GM19452 (cell line): ENCODE measurements at regions not wholly inside any gene's neighbourhood (a gene's known extent, or its start where the extent isn't known, plus 50 kb on each side); places are given as distances from the start of the nearest gene placed in this dataset.

Source experiments
- ATAC-seq: cut with Tn5 transposase; IDR thresholded peaks from one replicate; pipeline ENCODE4 v1.9.1; 2021; ENCODE audit not compliant: unreplicated experiment

GRCh38 chrX:26411045-26411444 lies 195.1 kb downstream of the MAGEB5 start:
- ATAC-seq, result no peak

- ATAC-seq, result no peak
Observed at GRCh38 chrX:26409636-26410035, 193.7 kb downstream of the MAGEB5 start.

GRCh38 chrX:26387906-26388305 lies 171.9 kb downstream of the MAGEB5 start:
- no peak for ATAC-seq

GRCh38 chrX:26376037-26376708 lies 160.2 kb downstream of the MAGEB5 start:
- ATAC-seq, result no peak

DNA sequence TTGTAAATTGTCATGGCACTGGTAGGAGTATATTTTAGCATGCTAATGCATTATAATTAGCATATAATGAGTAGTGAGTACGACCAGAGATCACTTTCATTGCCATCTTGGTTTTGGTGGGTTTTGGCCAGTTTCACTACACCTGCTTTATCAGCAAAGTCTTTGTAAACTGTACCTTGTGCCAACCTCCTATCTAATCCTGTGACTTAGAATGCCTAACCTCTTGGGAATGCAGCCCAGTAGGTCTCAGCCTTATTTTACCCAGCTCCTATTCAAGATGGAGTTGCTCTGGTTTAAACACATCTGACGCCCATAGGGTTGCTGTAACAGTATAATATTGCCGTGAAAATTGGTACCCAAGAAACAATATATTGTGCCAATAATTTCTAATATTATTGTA lies 159.4 kb downstream of the MAGEB5 start:
- ATAC-seq, result no peak

DNA sequence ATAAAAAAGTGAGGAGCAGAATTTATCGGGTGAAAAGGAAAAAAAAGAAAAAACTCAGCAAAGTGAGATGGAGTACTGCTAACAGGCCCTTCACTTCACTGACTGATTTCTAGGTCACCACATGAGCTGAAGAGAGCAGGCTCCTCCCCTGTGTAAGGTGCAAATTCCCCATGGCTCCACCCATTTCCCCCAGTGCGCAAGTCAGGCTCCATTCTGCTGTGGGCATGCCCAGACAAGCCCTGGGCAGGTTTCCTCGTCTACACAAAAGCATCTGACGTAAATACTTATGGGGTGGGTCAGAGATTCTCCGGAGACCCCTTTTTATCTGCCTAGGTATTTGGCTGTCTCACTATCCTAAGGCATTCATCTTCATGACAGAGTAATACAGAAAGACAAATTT lies 157.9 kb downstream of the MAGEB5 start:
- no peak for ATAC-seq

DNA sequence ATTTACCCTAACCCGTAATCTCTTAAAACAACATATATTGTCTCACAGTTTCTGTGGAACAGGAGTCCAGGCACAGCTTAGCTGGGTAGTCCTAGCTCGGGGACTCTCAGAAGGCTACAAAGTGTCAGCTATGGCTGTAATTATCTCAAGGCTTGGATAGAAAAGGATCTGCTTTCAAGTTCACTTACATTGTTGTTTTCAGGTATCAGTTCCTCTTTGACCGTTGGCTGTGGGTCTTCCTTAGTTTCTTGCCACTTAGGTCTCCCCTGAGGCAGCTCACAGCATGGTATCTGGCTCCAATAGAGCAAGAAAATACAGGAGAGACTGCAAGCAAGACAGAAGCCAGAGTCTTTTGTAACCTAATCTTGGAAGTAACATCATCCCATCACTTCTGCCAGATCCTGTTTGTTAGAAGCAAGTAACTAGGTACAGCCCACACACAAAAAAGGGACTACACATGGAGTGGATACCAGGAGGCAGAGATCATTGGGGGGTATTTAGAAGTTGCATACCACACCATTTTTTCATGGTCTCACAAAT lies 137.0 kb downstream of the MAGEB5 start:
- ATAC-seq, result no peak

GRCh38 chrX:26347171-26347570 lies 131.2 kb downstream of the MAGEB5 start:
- no peak for ATAC-seq

DNA sequence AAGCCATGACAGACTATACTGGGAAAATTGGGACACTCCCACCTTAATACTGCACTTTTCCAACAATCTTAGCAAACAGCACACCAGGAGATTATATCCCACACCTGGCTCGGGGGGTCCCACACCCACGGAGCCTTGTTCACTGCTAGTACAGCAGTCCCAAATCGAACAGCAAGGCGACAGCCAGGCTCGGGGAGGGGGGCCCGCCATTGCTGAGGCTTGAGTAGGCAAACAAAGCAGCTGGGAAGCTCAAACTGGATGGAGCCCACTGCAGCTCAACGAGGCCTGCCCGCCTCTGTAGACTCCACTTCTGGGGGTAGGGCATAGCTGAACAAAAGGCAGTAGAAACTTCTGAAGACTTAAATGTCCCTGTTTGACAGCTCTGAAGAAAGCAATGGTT lies 118.3 kb downstream of the MAGEB5 start:
- ATAC-seq, result no peak

GRCh38 chrX:26328608-26329319 lies 112.8 kb downstream of the MAGEB5 start:
- ATAC-seq, result no peak

DNA sequence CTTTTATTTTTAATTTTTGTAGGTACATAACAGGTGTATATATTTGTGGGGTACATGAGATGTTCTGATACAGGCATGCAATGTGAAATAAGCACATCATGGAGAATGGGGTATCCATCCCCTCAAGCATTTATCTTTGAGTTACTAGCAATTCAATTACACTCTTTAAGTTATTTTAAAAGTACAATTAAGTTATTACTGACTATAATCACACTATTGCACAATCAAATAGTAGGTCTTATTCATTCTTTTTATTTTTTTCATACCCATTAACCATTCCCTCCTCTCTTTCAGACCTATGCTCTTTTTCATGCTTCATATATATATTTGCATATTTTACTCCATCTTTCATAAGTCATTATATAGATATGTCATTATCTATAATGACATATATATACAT lies 93.3 kb downstream of the MAGEB5 start:
- ATAC-seq, result no peak

- no peak for ATAC-seq
Observed at GRCh38 chrX:26295425-26295824, 79.5 kb downstream of the MAGEB5 start.

DNA sequence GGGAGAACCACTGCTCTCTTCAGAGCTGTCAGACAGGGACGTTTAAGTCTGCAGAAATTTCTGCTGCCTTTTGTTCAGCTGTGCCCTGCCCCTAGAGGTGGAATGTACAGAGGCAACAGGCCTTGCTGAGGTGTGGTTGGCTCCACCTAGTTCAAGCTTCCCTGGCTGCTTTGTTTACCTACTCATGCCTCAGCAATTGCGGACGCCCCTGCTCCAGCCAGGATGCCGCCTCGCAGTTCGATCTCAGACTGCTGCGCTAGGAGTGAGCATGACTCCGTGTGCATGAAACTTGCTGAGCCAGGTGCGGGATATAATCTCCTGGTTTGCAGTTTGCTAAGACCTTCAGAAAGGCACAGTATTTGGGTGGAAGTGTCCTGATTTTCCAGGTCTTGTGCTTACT lies 70.9 kb downstream of the MAGEB5 start:
- ATAC-seq, result no peak
